Activated CD4-positive, alpha-beta memory T cell treated with anti-CD3 and anti-CD28 coated beads, Interleukin-2, amount 10 ng/mL, durations not matched to agents 7 days and 5 days (primary cell): ENCODE measurements at regions not wholly inside any gene's neighbourhood (a gene's known extent, or its start where the extent isn't known, plus 50 kb on each side); places are given as distances from the start of the nearest gene placed in this dataset.
"Not testable (repeated sequence)": the region's sequence is repeated elsewhere in the genome, so short reads cannot be mapped to it uniquely, and the experiment has no call there.

Source experiments
- CTCF ChIA-PET: fragments of 350-600 bp; sonication (Branson Sonifier 250); formaldehyde crosslinking; loops from one replicate; lab custom pipeline; 2021; ENCODE audit warnings: antibody characterized with exemption, inconsistent platforms; lab: Charles Lee
- POLR2A ChIA-PET: fragments of 350-600 bp; sonication (Branson Sonifier 250); formaldehyde crosslinking; loops from one replicate; lab custom pipeline; 2021; ENCODE audit warnings: antibody characterized with exemption; lab: Charles Lee
- DNase-seq: peaks from one replicate; pipeline ENCODE4 v3.0.0-alpha.2; 2020
- H3K27ac Mint-ChIP-seq: one replicate; pipeline ENCODE4 v1.8.0; 2021; ENCODE audit warnings: mild to moderate bottlenecking, mixed read lengths
- H3K27me3 Mint-ChIP-seq: one replicate; pipeline ENCODE4 v1.8.0; 2021; ENCODE audit warnings: mixed read lengths
- H3K36me3 Mint-ChIP-seq: one replicate; pipeline ENCODE4 v1.8.0; 2021; ENCODE audit warnings: low read depth, mixed read lengths
- H3K4me1 Mint-ChIP-seq: one replicate; pipeline ENCODE4 v1.8.0; 2021; ENCODE audit warnings: mixed read lengths
- H3K4me3 Mint-ChIP-seq: one replicate; pipeline ENCODE4 v1.8.0; 2021; ENCODE audit warnings: mild to moderate bottlenecking, mixed read lengths
- H3K9me3 Mint-ChIP-seq: one replicate; pipeline ENCODE4 v1.8.0; 2021; ENCODE audit warnings: mixed read lengths

DNA sequence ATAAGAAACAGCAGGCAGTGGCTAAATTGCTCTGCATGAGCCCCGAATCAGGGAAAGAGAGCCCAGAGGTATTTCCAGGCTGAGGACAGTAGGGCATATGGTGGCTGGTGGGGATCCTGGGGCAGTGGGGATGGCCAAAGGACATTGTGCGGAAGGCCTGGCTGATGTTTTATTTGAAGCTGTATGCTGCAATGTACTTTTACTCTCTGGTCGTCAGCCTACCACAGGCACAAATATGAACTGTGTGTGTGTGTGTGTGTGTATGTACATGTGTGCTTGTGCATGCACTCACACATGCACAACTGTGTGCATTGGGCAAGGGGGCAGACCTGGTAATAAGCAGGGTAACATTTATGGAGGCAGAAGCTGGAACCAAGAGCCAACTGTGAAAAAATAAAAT lies 74.7 kb upstream of the GZMB start:
- no peaks in the 10 kb centered on the region for H3K9me3 Mint-ChIP-seq

GRCh38 chr14:24706351-24706750 lies 72.4 kb upstream of the GZMB start:
- Mint-ChIP-seq H3K27ac (no peak overlapping the region), H3K36me3 (no peaks in the 10 kb centered on the region), H3K4me1 (no peaks in the 10 kb centered on the region), H3K4me3 (no peak overlapping the region), H3K27me3 (no peaks in the 10 kb centered on the region), H3K9me3 (no peaks in the 10 kb centered on the region)
- DNase-seq, result no peak
- CTCF ChIA-PET, result interaction anchor here (1.0 kb wide), 1 partner anchor 416 kb away, joined by 3 read pairs; no protein-coding TSS in a partner anchor
- POLR2A ChIA-PET, result no interaction called here

More for the DNA sequence above, 74.7 kb upstream of the GZMB start:
- Mint-ChIP-seq H3K4me3 (no peak overlapping the region), H3K27me3 (no peaks in the 10 kb centered on the region), H3K4me1 (no peaks in the 10 kb centered on the region), H3K36me3 (no peaks in the 10 kb centered on the region), H3K27ac (no peak overlapping the region)
- CTCF ChIA-PET, result interaction anchor here (0.7 to 4.6 kb wide), 8 partner anchors 9 to 444 kb away, joined by 3 to 32 read pairs (median 9); partner anchors contain the start of genes GZMB and GZMH
- no peak for DNase-seq
- POLR2A ChIA-PET, result interaction anchor here (0.9 to 1.3 kb wide), 2 partner anchors 9 to 15 kb away, joined by 4 read pairs; no protein-coding TSS in a partner anchor

GRCh38 chr14:24705840-24706239 lies 71.8 kb upstream of the GZMB start:
- no peaks in the 10 kb centered on the region for H3K9me3 Mint-ChIP-seq
- POLR2A ChIA-PET, result no interaction called here
- no peaks in the 10 kb centered on the region for H3K4me1 Mint-ChIP-seq
- no peak for DNase-seq
- H3K27ac Mint-ChIP-seq, result no peak overlapping the region
- no peaks in the 10 kb centered on the region for H3K27me3 Mint-ChIP-seq
- H3K36me3 Mint-ChIP-seq, result no peaks in the 10 kb centered on the region
- H3K4me3 Mint-ChIP-seq, result no peak overlapping the region
- CTCF ChIA-PET, result interaction anchor here (1.0 kb wide), 1 partner anchor 417 kb away, joined by 3 read pairs; no protein-coding TSS in a partner anchor

DNA sequence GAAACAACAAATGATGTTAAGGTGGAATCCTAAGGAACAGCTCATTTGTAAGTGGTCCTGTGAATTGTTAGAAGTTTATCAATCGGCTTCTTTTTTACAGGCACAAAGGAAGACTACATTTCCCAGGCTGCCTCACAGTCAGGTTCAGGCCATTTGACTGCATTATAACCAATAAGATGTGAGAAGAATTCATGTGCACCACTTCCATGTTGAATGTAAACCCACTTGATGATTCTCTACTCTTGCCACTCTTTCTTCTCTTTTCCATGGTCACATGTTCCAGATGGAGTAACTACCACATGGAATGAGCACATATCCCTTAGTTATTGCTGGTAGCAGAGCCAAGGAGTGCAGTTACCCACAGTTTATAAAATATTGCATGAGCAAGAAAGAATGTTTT lies 67.1 kb upstream of the GZMB start:
- Mint-ChIP-seq H3K4me1 (peaks cover 15% of the 10 kb centered on the region), H3K27me3 (no peaks in the 10 kb centered on the region), H3K27ac (no peak overlapping the region), H3K36me3 (no peaks in the 10 kb centered on the region), H3K9me3 (no peaks in the 10 kb centered on the region), H3K4me3 (no peak overlapping the region)
- ChIA-PET CTCF (interaction anchor here (3.0 kb wide), 1 partner anchor 10 kb away, joined by 22 read pairs; no protein-coding TSS in a partner anchor), POLR2A (no interaction called here)
- no peak for DNase-seq

DNA sequence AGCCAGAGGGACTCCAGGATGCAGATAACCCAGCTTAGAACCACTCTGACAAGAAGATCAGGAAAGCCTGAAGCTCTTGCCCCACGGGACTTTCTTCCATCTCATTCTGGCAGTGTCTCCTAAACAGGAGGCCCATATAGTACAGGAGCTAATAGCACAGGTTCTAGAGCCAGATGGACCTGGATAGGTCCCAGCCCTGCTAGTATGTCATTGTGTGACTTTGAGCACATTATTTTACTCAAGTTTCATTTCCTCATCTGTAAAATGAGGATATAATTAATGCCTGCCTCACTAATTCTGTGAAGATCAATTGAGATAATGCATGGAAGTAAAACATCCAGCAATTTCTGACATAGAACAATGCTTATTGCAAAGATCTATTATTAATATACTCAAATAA lies 66.5 kb upstream of the GZMB start:
- ChIA-PET POLR2A (no interaction called here), CTCF (interaction anchor here (3.0 kb wide), 1 partner anchor 11 kb away, joined by 22 read pairs; no protein-coding TSS in a partner anchor)
- H3K9me3 Mint-ChIP-seq, result no peaks in the 10 kb centered on the region
- H3K27me3 Mint-ChIP-seq, result no peaks in the 10 kb centered on the region
- peaks cover 15% of the 10 kb centered on the region for H3K4me1 Mint-ChIP-seq
- H3K4me3 Mint-ChIP-seq, result no peak overlapping the region
- no peak overlapping the region for H3K27ac Mint-ChIP-seq
- no peaks in the 10 kb centered on the region for H3K36me3 Mint-ChIP-seq
- no peak for DNase-seq

GRCh38 chr14:24699052-24699451 lies 65.1 kb upstream of the GZMB start:
- ChIA-PET CTCF (interaction anchor here (0.6 to 3.0 kb wide), 4 partner anchors 10 to 367 kb away, joined by 3 to 22 read pairs (median 6); no protein-coding TSS in a partner anchor), POLR2A (interaction anchor here (0.7 to 1.2 kb wide), 2 partner anchors 10 to 93 kb away, joined by 3 to 4 read pairs; no protein-coding TSS in a partner anchor)
- no peaks in the 10 kb centered on the region for H3K9me3 Mint-ChIP-seq
- H3K27ac Mint-ChIP-seq, result no peak overlapping the region
- peaks cover 15% of the 10 kb centered on the region for H3K4me1 Mint-ChIP-seq
- no peak for DNase-seq
- H3K4me3 Mint-ChIP-seq, result no peak overlapping the region
- H3K36me3 Mint-ChIP-seq, result no peaks in the 10 kb centered on the region
- H3K27me3 Mint-ChIP-seq, result no peaks in the 10 kb centered on the region

DNA sequence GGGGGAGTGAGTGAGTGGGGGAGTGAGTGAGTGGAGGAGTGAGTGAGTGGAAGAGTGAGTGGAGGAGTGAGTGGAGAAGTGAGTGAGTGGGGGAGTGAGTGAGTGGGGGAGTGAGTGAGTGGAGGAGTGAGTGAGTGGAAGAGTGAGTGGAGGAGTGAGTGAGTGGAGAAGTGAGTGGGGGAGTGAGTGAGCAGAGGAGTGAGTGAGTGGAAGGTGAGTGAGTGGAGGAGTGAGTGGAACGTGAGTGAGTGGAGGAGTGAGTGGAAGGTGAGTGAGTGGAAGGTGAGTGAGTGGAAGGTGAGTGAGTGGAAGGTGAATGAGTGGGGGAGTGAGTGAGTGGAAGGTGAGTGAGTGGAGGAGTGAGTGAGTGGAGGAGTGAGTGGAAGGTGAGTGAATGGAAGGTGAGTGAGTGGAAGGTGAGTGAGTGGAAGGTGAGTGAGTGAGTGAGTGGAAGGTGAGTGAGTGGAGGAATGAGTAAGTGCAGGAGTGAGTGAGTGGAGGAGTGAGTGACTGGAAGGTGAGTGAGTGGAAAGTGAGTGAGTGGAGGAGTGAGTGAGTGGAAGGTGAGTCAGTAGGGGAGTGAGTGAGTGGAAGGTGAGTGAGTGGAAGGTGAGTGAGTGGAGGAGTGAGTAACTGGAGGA lies 62.4 kb upstream of the GZMB start:
- POLR2A ChIA-PET, H3K4me3 Mint-ChIP-seq, H3K27me3 Mint-ChIP-seq, H3K27ac Mint-ChIP-seq, DNase-seq, CTCF ChIA-PET, H3K36me3 Mint-ChIP-seq, H3K9me3 Mint-ChIP-seq: not testable (repeated sequence)
- peaks cover 22% of the 10 kb centered on the region for H3K4me1 Mint-ChIP-seq

DNA sequence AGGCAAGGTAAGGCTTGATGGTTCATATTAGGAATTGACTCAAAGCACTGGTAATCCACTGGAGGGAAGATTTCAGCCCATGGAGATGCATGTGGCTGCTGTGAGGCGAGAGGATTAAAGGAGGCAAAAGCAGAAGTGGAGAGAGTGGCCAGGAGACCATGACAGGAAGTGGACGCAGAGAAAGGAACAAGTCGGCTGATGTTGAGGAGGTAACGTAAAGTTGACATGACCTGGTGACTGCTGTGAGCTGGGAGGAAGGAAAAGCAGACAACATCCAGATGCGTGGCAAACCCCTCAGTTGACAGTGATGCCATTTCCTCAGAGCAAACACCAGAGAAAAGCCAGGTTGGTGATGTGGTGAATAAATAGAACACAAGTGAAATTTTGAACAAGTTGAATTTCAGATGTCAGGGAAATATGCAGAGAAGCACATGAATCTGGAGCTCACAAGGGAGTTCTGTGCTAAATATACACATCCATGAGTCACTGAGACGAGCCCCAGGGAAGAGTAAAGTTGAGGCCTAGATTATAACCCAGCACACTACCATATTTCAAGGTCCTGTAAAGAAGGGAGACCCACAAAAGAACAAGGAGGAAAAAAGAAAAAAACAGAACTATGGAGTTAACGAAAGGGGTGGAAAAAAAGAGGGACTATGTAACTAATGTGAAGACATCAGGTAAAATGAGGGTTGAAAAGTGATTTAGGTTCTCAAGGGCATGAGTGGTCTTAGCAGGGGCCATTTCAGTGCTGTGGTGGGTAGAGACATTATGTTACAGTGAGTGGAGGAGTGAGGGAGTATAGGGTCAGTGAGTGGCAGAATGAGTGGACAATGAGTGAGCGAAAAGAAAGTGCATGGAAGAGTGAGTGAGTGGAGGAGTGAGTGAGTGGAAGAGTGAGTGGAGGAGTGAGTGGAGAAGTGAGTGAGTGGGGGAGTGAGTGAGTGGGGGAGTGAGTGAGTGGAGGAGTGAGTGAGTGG lies 61.6 kb upstream of the GZMB start:
- H3K27ac Mint-ChIP-seq, result no peak overlapping the region
- peaks cover 28% of the 10 kb centered on the region for H3K4me1 Mint-ChIP-seq
- no peaks in the 10 kb centered on the region for H3K27me3 Mint-ChIP-seq
- DNase-seq, result peak; percentile 40
- ChIA-PET CTCF (interaction anchor here (1.1 kb wide), 1 partner anchor 61 kb away, joined by 3 read pairs; the partner anchor contains the start of gene GZMB), POLR2A (interaction anchor here (0.9 to 1.7 kb wide), 5 partner anchors 14 to 90 kb away, joined by 3 to 6 read pairs (median 5); partner anchors contain the start of gene GZMB)
- no peak overlapping the region for H3K4me3 Mint-ChIP-seq
- H3K9me3 Mint-ChIP-seq, result no peaks in the 10 kb centered on the region
- no peaks in the 10 kb centered on the region for H3K36me3 Mint-ChIP-seq

- Mint-ChIP-seq H3K4me3 (no peak overlapping the region), H3K9me3 (no peaks in the 10 kb centered on the region), H3K4me1 (peaks cover 35% of the 10 kb centered on the region), H3K36me3 (no peaks in the 10 kb centered on the region), H3K27me3 (peaks cover 1% of the 10 kb centered on the region), H3K27ac (no peak overlapping the region)
- POLR2A ChIA-PET, result interaction anchor here (0.9 to 1.7 kb wide), 5 partner anchors 13 to 89 kb away, joined by 3 to 6 read pairs (median 5); partner anchors contain the start of gene GZMB
- CTCF ChIA-PET, result no interaction called here
- no peak for DNase-seq
Observed at GRCh38 chr14:24694680-24695079, 60.7 kb upstream of the GZMB start.

DNA sequence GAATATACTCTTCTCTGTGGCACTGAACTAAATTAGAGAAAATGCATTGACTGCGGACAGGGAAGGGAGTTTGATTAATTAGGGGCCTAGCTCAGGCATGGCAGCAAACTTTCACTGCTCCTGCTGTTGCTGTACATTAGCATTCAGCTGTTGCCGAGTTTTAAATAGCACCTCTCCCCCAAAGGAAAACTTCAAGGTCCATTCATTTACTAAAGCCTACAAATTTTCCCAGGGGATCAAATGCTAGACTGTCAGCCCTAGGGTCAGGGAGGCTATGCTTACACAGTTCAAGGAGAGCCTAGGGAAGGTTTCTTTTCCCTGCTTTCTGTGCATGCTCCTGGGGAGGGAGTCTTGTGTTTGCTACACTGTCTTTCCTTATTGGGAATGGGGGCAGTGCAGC lies 60.0 kb upstream of the GZMB start:
- POLR2A ChIA-PET, result interaction anchor here (0.8 to 2.2 kb wide), 7 partner anchors 11 to 60 kb away, joined by 3 to 45 read pairs (median 7); partner anchors contain the start of gene GZMB

GRCh38 chr14:24693353-24693737 lies 59.4 kb upstream of the GZMB start:
- CTCF ChIA-PET, result interaction anchor here (0.9 to 2.5 kb wide), 13 partner anchors 11 to 360 kb away, joined by 3 to 21 read pairs (median 6); partner anchors contain the start of gene GZMB
- no peak for DNase-seq
- peaks cover 30% of the 10 kb centered on the region for H3K4me1 Mint-ChIP-seq
- no peaks in the 10 kb centered on the region for H3K36me3 Mint-ChIP-seq
- H3K4me3 Mint-ChIP-seq, result peak overlapping the region; percentile 38
- no peak overlapping the region for H3K27ac Mint-ChIP-seq
- POLR2A ChIA-PET, result interaction anchor here (0.6 to 2.2 kb wide), 12 partner anchors 12 to 263 kb away, joined by 3 to 45 read pairs (median 6); partner anchors contain the start of genes GZMB, GZMH and KHNYN
- H3K9me3 Mint-ChIP-seq, result no peaks in the 10 kb centered on the region
- peaks cover 1% of the 10 kb centered on the region for H3K27me3 Mint-ChIP-seq

More for the DNA sequence above, 60.0 kb upstream of the GZMB start:
- Mint-ChIP-seq H3K27ac (no peak overlapping the region), H3K36me3 (no peaks in the 10 kb centered on the region), H3K4me1 (peaks cover 30% of the 10 kb centered on the region), H3K4me3 (no peak overlapping the region), H3K9me3 (no peaks in the 10 kb centered on the region), H3K27me3 (peaks cover 1% of the 10 kb centered on the region)
- DNase-seq, result no peak
- CTCF ChIA-PET, result interaction anchor here (1.4 to 2.5 kb wide), 5 partner anchors 16 to 88 kb away, joined by 5 to 21 read pairs (median 14); partner anchors contain the start of gene GZMB
